ENCODE measurements at regions not wholly inside any gene's neighbourhood (a gene's known extent, or its start where the extent isn't known, plus 50 kb on each side); places are given as distances from the start of the nearest gene placed in this dataset.
"Not testable (repeated sequence)": the region's sequence is repeated elsewhere in the genome, so short reads cannot be mapped to it uniquely, and the experiment has no call there.

DNA sequence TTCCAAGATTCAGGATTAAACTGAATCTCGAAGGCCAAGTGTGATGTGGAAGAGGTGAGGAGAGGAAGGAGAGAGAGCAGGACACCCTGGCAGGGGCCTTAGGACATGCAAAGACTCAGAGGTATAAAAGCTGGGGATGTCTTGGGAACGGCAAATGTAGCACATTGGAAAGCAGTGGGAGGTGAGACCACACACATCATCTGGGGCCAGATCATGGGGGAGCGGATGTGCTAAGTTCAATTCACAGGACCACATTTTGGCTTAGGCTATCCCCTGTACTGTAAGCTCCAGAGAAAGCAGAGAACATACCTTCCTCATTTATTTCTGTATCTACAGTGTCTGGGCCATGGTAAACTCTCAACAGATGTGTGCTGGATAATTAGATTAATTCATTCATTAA, 59.5 kb upstream of the MBOAT1 start:
- no peaks in the 10 kb centered on the region for H3K4me1 ChIP-seq
- TF ChIP-seq CTCF (IDR thresholded peaks at IDR 0.05) (no peak), POLR2AphosphoS5 (IDR thresholded peaks at IDR 0.05) (no peak), POLR2A (IDR thresholded peaks at IDR 0.05) (no peak)
- no peaks in the 10 kb centered on the region for H3K27me3 ChIP-seq
- H3K9me3 ChIP-seq: no peaks in the 10 kb centered on the region
- no peak overlapping the region for H3K4me3 ChIP-seq
- intact Hi-C loops (cut with DNase I; ENCODE audit: low total_unique reads): no loop called here
- no peak for DNase-seq (ENCODE audit: low spot score in 2 of 2)
- no peaks in the 10 kb centered on the region for H3K36me3 ChIP-seq
- no peak overlapping the region for H3K27ac ChIP-seq

DNA sequence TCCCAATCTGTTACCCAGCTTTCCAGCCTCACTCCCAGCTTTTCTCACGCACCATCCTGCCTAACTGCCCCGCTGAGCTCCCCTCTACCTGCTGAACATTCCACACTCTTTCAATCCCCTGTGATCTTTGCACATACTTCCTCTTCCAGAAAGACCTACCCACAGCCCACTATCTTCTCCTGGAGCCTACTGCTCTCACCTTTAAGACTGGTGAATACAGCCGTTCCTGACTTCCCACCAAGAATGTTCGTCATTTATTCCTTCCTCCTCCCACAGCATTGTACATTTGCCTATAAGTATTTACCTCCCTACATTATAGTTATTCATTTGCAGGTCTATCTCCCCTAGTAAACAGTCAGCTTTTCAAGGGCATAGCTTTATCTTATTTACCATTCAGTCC, 61.9 kb upstream of the MBOAT1 start:
- H3K27me3 ChIP-seq: no peaks in the 10 kb centered on the region
- DNase-seq (ENCODE audit: low spot score in 2 of 2): no peak
- intact Hi-C loops (cut with DNase I; ENCODE audit: low total_unique reads): no loop called here
- H3K9me3 ChIP-seq: no peaks in the 10 kb centered on the region
- no peak for TF ChIP-seq POLR2A (IDR thresholded peaks at IDR 0.05)
- TF ChIP-seq POLR2AphosphoS5 (IDR thresholded peaks at IDR 0.05): no peak
- TF ChIP-seq CTCF (IDR thresholded peaks at IDR 0.05): no peak
- no peaks in the 10 kb centered on the region for H3K36me3 ChIP-seq
- no peak overlapping the region for H3K27ac ChIP-seq
- H3K4me1 ChIP-seq: no peaks in the 10 kb centered on the region
- no peak overlapping the region for H3K4me3 ChIP-seq

- H3K9me3 ChIP-seq; H3K4me1 ChIP-seq; DNase-seq (ENCODE audit: low spot score in 2 of 2); H3K36me3 ChIP-seq; H3K27me3 ChIP-seq; H3K4me3 ChIP-seq; intact Hi-C loops (cut with DNase I; ENCODE audit: low total_unique reads); H3K27ac ChIP-seq: not testable (repeated sequence)
Measured at GRCh38 chr6:20275837-20276236, 63.6 kb upstream of the MBOAT1 start.

- intact Hi-C loops (cut with DNase I; ENCODE audit: low total_unique reads); H3K36me3 ChIP-seq; DNase-seq (ENCODE audit: low spot score in 2 of 2); H3K9me3 ChIP-seq; H3K4me1 ChIP-seq; H3K27ac ChIP-seq; H3K4me3 ChIP-seq; H3K27me3 ChIP-seq: not testable (repeated sequence)
Measured at GRCh38 chr6:20277724-20278123, 65.5 kb upstream of the MBOAT1 start.

- Histone ChIP-seq H3K27ac (no peak overlapping the region), H3K4me3 (no peak overlapping the region), H3K9me3 (no peaks in the 10 kb centered on the region), H3K4me1 (no peaks in the 10 kb centered on the region), H3K27me3 (no peaks in the 10 kb centered on the region), H3K36me3 (no peaks in the 10 kb centered on the region)
- TF ChIP-seq CTCF (IDR thresholded peaks at IDR 0.05): no peak
- no peak for TF ChIP-seq POLR2AphosphoS5 (IDR thresholded peaks at IDR 0.05)
- TF ChIP-seq POLR2A (IDR thresholded peaks at IDR 0.05): no peak
- intact Hi-C loops (cut with DNase I; ENCODE audit: low total_unique reads): no loop called here
- no peak for DNase-seq (ENCODE audit: low spot score in 2 of 2)
Measured at GRCh38 chr6:20279051-20279450, 66.8 kb upstream of the MBOAT1 start.

DNA sequence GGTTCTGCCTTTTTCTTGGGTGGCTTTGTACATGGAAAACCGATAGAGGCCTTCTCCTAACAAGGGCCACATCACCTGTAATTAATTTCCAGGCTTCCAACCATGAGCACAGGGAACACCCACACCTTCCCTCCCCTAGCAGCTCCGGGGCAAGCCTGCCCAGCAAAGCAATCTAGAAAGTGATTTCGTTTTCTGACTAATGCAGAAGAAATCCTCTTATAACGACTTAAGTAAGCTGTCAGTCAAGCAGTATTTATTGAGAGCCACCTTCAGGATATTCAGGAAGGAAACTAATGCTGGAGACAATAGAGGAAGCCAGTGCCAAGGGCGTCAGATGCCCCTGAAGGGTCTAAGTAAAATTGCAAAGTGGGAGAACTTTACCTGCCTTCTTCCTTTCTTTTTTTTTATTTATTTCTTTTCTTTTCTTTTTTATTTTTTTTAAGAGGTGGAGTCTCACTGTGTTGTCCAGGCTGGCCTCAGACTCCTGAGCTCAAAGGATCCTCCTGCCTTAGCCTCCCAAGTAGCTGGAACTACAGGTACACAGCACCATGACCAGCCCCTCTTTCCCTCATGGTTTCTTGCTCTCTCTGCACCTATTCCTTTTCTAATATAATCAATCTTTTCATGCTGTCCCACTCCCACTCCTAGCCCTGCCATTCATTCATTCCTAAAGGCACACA, 67.5 kb upstream of the MBOAT1 start:
- DNase-seq (ENCODE audit: low spot score in 2 of 2): no peak
- no peaks in the 10 kb centered on the region for H3K4me1 ChIP-seq
- H3K4me3 ChIP-seq: no peak overlapping the region
- H3K27me3 ChIP-seq: no peaks in the 10 kb centered on the region
- TF ChIP-seq CTCF (IDR thresholded peaks at IDR 0.05) (no peak), POLR2A (IDR thresholded peaks at IDR 0.05) (no peak), POLR2AphosphoS5 (IDR thresholded peaks at IDR 0.05) (no peak)
- no peaks in the 10 kb centered on the region for H3K36me3 ChIP-seq
- intact Hi-C loops (cut with DNase I; ENCODE audit: low total_unique reads): no loop called here
- H3K27ac ChIP-seq: no peak overlapping the region
- no peaks in the 10 kb centered on the region for H3K9me3 ChIP-seq

All from breast epithelium (tissue), 4 donors.